ENCODE measurements at regions not wholly inside any gene's neighbourhood (a gene's known extent, or its start where the extent isn't known, plus 50 kb on each side); places are given as distances from the start of the nearest gene placed in this dataset.

- Histone ChIP-seq H3K9ac (ENCODE audit: insufficient read depth in 1 of 2, low read length in 2 of 2) (no peak overlapping the region), H3K4me3 (no peak overlapping the region), H3K27me3 (ENCODE audit: control insufficient read depth in 3 of 3, insufficient read depth in 3 of 3, low read length in 2 of 3) (no peaks in the 10 kb centered on the region), H3K9me3 (ENCODE audit: control insufficient read depth in 4 of 4, insufficient read depth in 3 of 4, low read length in 3 of 4) (no peaks in the 10 kb centered on the region), H3K36me3 (ENCODE audit: control insufficient read depth in 4 of 4, insufficient read depth in 4 of 4, low read length in 4 of 4) (no peaks in the 10 kb centered on the region), H3K27ac (ENCODE audit: low read depth in 1 of 2, low read length in 1 of 2) (no peak overlapping the region), H3K4me1 (ENCODE audit: control insufficient read depth in 5 of 5, insufficient read depth in 5 of 5, low read length in 5 of 5) (peaks cover 0 to 4% (median 0%) of the 10 kb centered on the region in 5 donors)
- WGBS, 2 donors: 76 to 79% methylated on average over 3 of the region's 3 CpGs
- no peak for TF ChIP-seq CTCF (IDR thresholded peaks at IDR 0.05; ENCODE audit: control extremely low read depth, extremely low read depth)
- DNase-seq: peak in 1 of 3 donors; percentile 5
- no peak for ATAC-seq (ENCODE audit: insufficient read depth, low FRiP score)
Observed at GRCh38 chr13:86298725-86299124, 499.5 kb upstream of the SLITRK6 start.

DNA sequence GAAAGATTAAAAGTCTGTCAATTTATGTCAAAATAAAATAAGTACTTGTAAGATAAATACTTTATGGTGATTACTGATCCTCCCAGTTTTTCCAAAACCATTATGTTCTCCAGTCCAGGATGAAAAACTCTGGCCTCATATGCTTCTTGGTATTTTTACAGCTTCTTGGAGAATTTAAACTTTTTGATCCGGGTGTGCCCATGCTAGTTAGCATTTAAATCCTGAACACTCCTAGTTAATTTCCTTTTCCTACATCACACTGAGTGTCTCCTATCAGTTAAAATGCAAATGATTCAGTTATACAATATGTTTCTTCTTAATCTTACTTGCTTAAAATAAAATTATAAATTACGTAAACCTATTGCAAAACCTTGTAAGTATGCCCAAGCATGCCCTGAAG lies 499.9 kb upstream of the SLITRK6 start:
- no peak for TF ChIP-seq CTCF (IDR thresholded peaks at IDR 0.05; ENCODE audit: control extremely low read depth, extremely low read depth)
- H3K9me3 ChIP-seq (ENCODE audit: control insufficient read depth in 4 of 4, insufficient read depth in 3 of 4, low read length in 3 of 4): no peaks in the 10 kb centered on the region
- H3K4me3 ChIP-seq: no peak overlapping the region
- ATAC-seq (ENCODE audit: insufficient read depth, low FRiP score) (no peak), DNase-seq (peak in 2 of 3 donors; percentile 3 to 11)
- H3K27ac ChIP-seq (ENCODE audit: low read depth in 1 of 2, low read length in 1 of 2): no peak overlapping the region
- H3K4me1 ChIP-seq (ENCODE audit: control insufficient read depth in 5 of 5, insufficient read depth in 5 of 5, low read length in 5 of 5): peaks cover 0 to 4% (median 0%) of the 10 kb centered on the region in 5 donors
- no peak overlapping the region for H3K9ac ChIP-seq (ENCODE audit: insufficient read depth in 1 of 2, low read length in 2 of 2)
- H3K27me3 ChIP-seq (ENCODE audit: control insufficient read depth in 3 of 3, insufficient read depth in 3 of 3, low read length in 2 of 3): no peaks in the 10 kb centered on the region
- WGBS, 2 donors: 80 to 91% methylated on average over 2 of the region's 2 CpGs
- H3K36me3 ChIP-seq (ENCODE audit: control insufficient read depth in 4 of 4, insufficient read depth in 4 of 4, low read length in 4 of 4): no peaks in the 10 kb centered on the region

DNA sequence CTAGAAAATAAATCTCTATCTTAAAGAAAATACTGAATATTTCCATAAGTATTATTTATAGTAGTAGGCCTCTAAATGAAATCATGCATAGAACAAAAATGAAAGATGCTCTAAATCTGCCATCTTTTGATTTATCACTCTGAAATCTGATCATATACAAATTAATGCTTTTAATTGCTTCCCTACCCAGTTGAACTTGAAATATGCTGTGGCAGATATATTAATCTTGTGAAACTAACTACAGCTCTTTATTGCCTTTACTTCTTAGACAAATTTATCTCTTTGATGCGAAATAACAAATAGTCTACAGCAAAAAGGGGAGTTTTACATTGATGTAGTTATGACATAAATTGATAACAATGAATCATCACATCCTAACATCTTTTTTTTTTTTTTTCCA lies 510.7 kb upstream of the SLITRK6 start:
- Histone ChIP-seq H3K27me3 (ENCODE audit: control insufficient read depth in 3 of 3, insufficient read depth in 3 of 3, low read length in 2 of 3) (no peaks in the 10 kb centered on the region), H3K9ac (ENCODE audit: insufficient read depth in 1 of 2, low read length in 2 of 2) (no peak overlapping the region), H3K27ac (ENCODE audit: low read depth in 1 of 2, low read length in 1 of 2) (no peak overlapping the region), H3K9me3 (ENCODE audit: control insufficient read depth in 4 of 4, insufficient read depth in 3 of 4, low read length in 3 of 4) (no peaks in the 10 kb centered on the region), H3K4me1 (ENCODE audit: control insufficient read depth in 5 of 5, insufficient read depth in 5 of 5, low read length in 5 of 5) (no peaks in the 10 kb centered on the region), H3K4me3 (no peak overlapping the region), H3K36me3 (ENCODE audit: control insufficient read depth in 4 of 4, insufficient read depth in 4 of 4, low read length in 4 of 4) (no peaks in the 10 kb centered on the region)
- ATAC-seq (ENCODE audit: insufficient read depth, low FRiP score) (no peak), DNase-seq (no peak)
- 80 to 88% methylated on average over 1 of the region's 1 CpG for WGBS, 2 donors
- TF ChIP-seq CTCF (IDR thresholded peaks at IDR 0.05; ENCODE audit: control extremely low read depth, extremely low read depth): no peak

- H3K36me3 ChIP-seq (ENCODE audit: control insufficient read depth in 4 of 4, insufficient read depth in 4 of 4, low read length in 4 of 4): no peaks in the 10 kb centered on the region
- H3K4me1 ChIP-seq (ENCODE audit: control insufficient read depth in 5 of 5, insufficient read depth in 5 of 5, low read length in 5 of 5): no peaks in the 10 kb centered on the region
- no peak for TF ChIP-seq CTCF (IDR thresholded peaks at IDR 0.05; ENCODE audit: control extremely low read depth, extremely low read depth)
- no peak overlapping the region for H3K4me3 ChIP-seq
- H3K27me3 ChIP-seq (ENCODE audit: control insufficient read depth in 3 of 3, insufficient read depth in 3 of 3, low read length in 2 of 3): no peaks in the 10 kb centered on the region
- ATAC-seq (ENCODE audit: insufficient read depth, low FRiP score) (no peak), DNase-seq (no peak)
- WGBS, 2 donors: 81 to 91% methylated on average over 1 of the region's 1 CpG
- H3K27ac ChIP-seq (ENCODE audit: low read depth in 1 of 2, low read length in 1 of 2): no peak overlapping the region
- H3K9me3 ChIP-seq (ENCODE audit: control insufficient read depth in 4 of 4, insufficient read depth in 3 of 4, low read length in 3 of 4): no peaks in the 10 kb centered on the region
- H3K9ac ChIP-seq (ENCODE audit: insufficient read depth in 1 of 2, low read length in 2 of 2): no peak overlapping the region
Observed at GRCh38 chr13:86313421-86313820, 514.2 kb upstream of the SLITRK6 start.
